Activated CD4-positive, alpha-beta T cell treated with anti-CD3 and anti-CD28 coated beads, Interleukin-2, amount 50 U/mL, for 1 hour (primary cell): ENCODE measurements at regions not wholly inside any gene's neighbourhood (a gene's known extent, or its start where the extent isn't known, plus 50 kb on each side); places are given as distances from the start of the nearest gene placed in this dataset.

ENCODE experiments used
- DNase-seq: peaks from one replicate; pipeline ENCODE4 v3.0.0-alpha.2; 2020

- DNase-seq, result no peak
Observed at GRCh38 chr15:60057554-60057953, 53.4 kb downstream of the FOXB1 start.

DNA sequence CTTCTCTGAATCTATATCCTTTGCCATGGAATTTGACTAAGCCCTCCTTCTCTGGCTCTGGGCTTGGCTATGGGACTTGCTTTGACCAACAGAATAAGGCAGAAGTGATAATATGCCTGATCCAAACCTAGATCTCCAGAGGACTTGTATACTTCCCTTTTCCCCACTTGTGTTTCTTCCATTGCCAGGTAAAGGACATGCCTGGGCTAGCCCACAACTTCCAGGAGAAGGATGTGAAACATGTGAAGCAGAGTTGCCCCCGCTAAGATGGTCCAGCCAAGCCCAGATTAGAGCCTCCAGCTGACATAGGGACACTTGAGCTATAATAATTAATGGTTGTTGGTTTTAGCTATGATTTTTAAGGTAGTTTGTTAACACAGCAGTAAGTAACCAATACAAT is 55.1 kb downstream of the FOXB1 start:
- DNase-seq, result no peak

GRCh38 chr15:60061758-60062157 is 57.6 kb downstream of the FOXB1 start:
- DNase-seq, result no peak

DNA sequence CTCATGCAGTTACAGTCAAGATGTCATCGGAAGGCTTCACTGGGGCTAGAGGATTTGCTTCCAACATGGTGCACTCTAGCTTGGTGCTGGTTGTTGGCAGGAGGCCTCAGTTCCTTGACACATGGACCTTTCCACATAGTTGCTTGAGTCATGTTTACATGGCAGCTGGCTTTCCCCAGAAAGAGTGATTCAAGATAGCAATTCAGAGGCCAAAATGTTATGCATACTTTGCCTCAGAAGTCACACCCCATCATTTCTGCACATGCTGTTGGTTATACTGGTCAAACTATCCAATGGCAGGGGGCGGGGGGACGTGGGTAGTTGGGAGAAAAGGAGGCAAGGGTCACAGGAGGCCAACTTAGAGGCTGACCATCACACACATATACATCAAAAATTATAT is 58.7 kb downstream of the FOXB1 start:
- DNase-seq, result no peak

DNA sequence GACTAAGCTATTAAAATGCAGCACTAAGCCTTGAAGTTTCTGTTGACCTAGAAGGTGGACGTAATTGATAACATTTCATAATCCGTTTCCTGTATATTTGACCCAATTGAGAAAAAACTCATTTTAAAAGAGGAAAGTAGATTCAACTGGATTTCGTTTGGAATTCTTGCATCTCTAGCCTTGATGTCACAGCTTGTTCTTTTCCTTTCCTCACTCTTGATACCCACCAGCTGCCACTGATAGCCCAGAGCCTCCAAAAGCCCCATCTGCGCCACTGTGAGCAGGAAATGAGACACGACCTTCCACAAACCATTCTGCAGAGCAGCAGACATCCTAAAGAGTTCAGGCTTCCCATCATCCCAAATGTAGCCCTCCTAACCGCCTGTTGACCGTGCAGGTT is 61.8 kb downstream of the FOXB1 start:
- no peak for DNase-seq

- DNase-seq, result no peak
Observed at GRCh38 chr15:60070838-60071493, 66.9 kb downstream of the FOXB1 start.

GRCh38 chr15:60072826-60073465 is 68.8 kb downstream of the FOXB1 start:
- no peak for DNase-seq

DNA sequence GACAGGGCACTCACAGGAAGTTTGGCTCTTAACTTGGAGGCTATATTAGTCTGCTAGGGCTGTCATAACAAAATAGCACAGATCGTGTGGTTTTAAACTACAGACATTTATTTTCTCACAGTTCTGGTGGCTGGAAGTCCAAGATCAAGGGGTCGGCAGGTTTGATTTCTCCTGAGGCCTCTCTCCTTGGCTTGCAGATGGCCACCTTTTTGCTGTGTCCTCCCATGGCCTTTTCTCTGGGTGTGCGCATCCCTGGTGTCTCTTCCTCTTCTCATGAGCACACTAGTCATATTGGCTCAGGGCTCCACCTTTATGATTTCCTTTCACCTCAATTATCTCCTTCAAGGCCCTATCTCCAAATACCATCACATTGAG is 69.3 kb downstream of the FOXB1 start:
- DNase-seq, result no peak

- no peak for DNase-seq
Observed at GRCh38 chr15:60074181-60074885, 70.2 kb downstream of the FOXB1 start.

DNA sequence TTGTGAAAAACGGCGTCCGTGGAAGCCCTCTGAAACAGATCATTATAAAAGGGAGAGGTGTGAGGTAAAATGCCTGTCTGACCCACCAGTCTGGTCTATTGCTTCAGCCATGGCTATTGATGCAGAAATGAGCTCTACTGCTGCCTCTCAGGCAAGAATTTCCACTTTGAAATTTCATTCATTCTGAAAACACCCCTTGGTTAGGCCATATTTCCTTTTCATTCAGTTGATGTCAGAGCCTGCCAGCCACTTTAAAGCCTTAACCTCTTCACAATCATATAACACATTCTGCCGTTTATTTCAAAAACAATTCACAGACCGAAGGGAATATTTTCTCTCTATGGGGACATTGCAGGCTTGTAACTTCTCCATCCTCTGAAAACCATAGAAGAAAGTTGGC is 71.9 kb downstream of the FOXB1 start:
- no peak for DNase-seq

GRCh38 chr15:60076582-60077276 is 72.6 kb downstream of the FOXB1 start:
- no peak for DNase-seq

GRCh38 chr15:60077581-60078359 is 73.7 kb downstream of the FOXB1 start:
- DNase-seq, result no peak

GRCh38 chr15:60079210-60079609 is 75.1 kb downstream of the FOXB1 start:
- no peak for DNase-seq

- DNase-seq, result no peak
Observed at GRCh38 chr15:60081976-60082375, 77.9 kb downstream of the FOXB1 start.

- DNase-seq, result no peak
Observed at GRCh38 chr15:60083318-60083717, 79.2 kb downstream of the FOXB1 start.

- DNase-seq, result no peak
Observed at GRCh38 chr15:60086681-60087429, 82.7 kb downstream of the FOXB1 start.

DNA sequence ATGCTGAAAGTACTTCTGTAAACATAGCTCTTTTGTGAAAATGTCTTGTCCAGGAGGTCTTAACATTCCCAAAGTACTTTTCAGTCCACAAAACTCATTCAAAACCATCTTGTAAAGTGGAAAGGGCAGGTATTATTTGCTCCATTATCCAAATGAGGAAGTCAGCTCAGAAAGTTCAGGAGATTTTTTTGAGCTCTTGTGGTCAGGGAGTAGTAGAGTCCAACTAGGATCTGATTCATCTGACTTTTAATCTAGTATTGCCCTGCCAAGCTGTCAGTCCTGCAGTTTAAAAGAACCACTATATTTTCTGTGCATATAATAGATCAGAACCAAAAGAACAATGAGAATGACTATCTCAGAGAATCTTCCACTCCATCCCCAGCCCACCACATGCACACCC is 83.5 kb downstream of the FOXB1 start:
- DNase-seq, result no peak

DNA sequence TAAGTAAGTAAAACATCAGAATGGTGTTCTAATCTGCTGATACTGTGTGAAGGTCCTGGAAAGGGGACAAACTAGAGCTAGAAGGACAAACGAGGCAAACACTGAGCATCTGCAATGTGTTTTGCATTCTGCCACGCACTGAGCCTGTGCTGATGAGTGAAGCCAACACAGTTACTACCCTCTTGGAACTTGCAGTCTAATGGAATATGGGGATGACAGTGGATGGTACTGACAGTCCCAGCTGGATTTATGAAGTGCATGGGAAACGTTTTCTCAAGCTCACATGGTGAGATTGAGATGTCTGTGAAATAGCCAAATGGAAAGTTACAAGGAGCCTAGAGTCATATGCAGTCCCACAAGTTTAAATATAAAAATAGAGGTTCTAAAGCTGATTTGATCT is 86.6 kb downstream of the FOXB1 start:
- no peak for DNase-seq

- no peak for DNase-seq
Observed at GRCh38 chr15:60091157-60091556, 87.0 kb downstream of the FOXB1 start.

GRCh38 chr15:60091911-60092310 is 87.8 kb downstream of the FOXB1 start:
- DNase-seq, result no peak

GRCh38 chr15:60093273-60094067 is 89.4 kb downstream of the FOXB1 start:
- DNase-seq, result no peak
